GM23248 (cell line): ENCODE measurements at regions not wholly inside any gene's neighbourhood (a gene's known extent, or its start where the extent isn't known, plus 50 kb on each side); places are given as distances from the start of the nearest gene placed in this dataset.

ENCODE experiments used
- EZH2 ChIP-seq: fragments of 200-600 bp; sonication (generic); IDR thresholded peaks from 2 replicates; pipeline ENCODE4 v1.6.1; 2018; ENCODE audit warnings: antibody characterized with exemption, mild to moderate bottlenecking; ENCODE audit not compliant: insufficient read depth, poor library complexity, severe bottlenecking
- EZH2phosphoT487 ChIP-seq: fragments of 200-600 bp; sonication (generic); IDR thresholded peaks from 2 replicates; pipeline ENCODE4 v1.6.1; 2018; ENCODE audit warnings: antibody characterized with exemption, moderate library complexity, mild to moderate bottlenecking, low read depth; ENCODE audit not compliant: insufficient read depth

- no peak for TF ChIP-seq EZH2
- TF ChIP-seq EZH2phosphoT487 = no peak
Measured at GRCh38 chr6:6901205-6901719, 206.5 kb upstream of the RREB1 start.
